Sigmoid colon (tissue), 4 donors: ENCODE measurements at regions not wholly inside any gene's neighbourhood (a gene's known extent, or its start where the extent isn't known, plus 50 kb on each side); places are given as distances from the start of the nearest gene placed in this dataset.

ENCODE experiments used
- EP300 ChIP-seq, 4 donors: sonication (generic); formaldehyde crosslinking; IDR thresholded peaks; one replicate each; pipeline ENCODE4 v1.6.1; 2017; ENCODE audit warnings: antibody characterized with exemption in 4 of 4
- POLR2A ChIP-seq, 2 donors: fragments of 450-650 bp; IDR thresholded peaks; one replicate each; pipeline ENCODE4 v1.6.1; 2016; ENCODE audit warnings: antibody characterized with exemption in 2 of 2, mild to moderate bottlenecking in 2 of 2, moderate library complexity in 2 of 2
- TF ChIP-seq, protein P1 (sequence below), 4 experiments: fragments of 450-650 bp in 3 of 4; fragments of 200-600 bp in 1 of 4; IDR thresholded peaks; one replicate each; pipeline ENCODE4 v1.5.1; 2016 to 2019; ENCODE audit warnings: antibody characterized with exemption in 4 of 4, mild to moderate bottlenecking in 3 of 4, moderate library complexity in 2 of 4

DNA sequence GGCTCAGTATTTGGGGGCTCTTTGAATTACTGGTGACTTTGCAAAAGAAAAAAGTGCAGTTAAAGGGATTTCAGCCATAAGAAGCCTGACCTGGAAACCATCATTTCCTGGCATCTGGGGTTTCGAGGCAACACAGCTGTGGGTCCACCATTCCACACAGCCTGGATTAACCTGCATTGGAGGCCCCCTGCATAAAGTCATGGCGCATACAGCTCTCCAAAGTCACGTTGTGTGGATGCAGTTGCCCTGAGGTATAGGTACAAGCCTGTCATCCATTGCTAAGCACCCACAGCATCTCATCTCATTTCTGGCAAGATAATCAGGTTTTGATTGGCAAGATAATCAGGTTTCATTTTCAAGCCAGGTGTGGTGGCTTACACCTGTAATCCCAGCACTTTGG lies 54.5 kb upstream of the TAGAP start:
- TF ChIP-seq, protein P1, sequence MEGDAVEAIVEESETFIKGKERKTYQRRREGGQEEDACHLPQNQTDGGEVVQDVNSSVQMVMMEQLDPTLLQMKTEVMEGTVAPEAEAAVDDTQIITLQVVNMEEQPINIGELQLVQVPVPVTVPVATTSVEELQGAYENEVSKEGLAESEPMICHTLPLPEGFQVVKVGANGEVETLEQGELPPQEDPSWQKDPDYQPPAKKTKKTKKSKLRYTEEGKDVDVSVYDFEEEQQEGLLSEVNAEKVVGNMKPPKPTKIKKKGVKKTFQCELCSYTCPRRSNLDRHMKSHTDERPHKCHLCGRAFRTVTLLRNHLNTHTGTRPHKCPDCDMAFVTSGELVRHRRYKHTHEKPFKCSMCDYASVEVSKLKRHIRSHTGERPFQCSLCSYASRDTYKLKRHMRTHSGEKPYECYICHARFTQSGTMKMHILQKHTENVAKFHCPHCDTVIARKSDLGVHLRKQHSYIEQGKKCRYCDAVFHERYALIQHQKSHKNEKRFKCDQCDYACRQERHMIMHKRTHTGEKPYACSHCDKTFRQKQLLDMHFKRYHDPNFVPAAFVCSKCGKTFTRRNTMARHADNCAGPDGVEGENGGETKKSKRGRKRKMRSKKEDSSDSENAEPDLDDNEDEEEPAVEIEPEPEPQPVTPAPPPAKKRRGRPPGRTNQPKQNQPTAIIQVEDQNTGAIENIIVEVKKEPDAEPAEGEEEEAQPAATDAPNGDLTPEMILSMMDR (IDR thresholded peaks at IDR 0.05), result no peak
- TF ChIP-seq POLR2A (IDR thresholded peaks at IDR 0.05) (no peak), EP300 (IDR thresholded peaks at IDR 0.05) (no peak)
